ENCODE measurements at regions not wholly inside any gene's neighbourhood (a gene's known extent, or its start where the extent isn't known, plus 50 kb on each side); places are given as distances from the start of the nearest gene placed in this dataset.

GRCh38 chr2:34288016-34288415, 688.9 kb upstream of the FAM98A start:
- Histone ChIP-seq H3K9me3 (no peaks in the 10 kb centered on the region), H3K27me3 (replicated peaks; ENCODE audit: control insufficient read depth, insufficient read depth, low read length) (no peaks in the 10 kb centered on the region), H3K36me3 (ENCODE audit: control insufficient read depth, insufficient read depth, low read length) (no peaks in the 10 kb centered on the region), H3K4me1 (no peaks in the 10 kb centered on the region), H3K4me3 (ENCODE audit: low read depth, low read length) (no peak overlapping the region)
- no peaks in the 10 kb centered on the region for H3K36me3 Mint-ChIP-seq (ENCODE audit: insufficient read depth, unreplicated experiment)
- no peak for TF ChIP-seq CTCF (IDR thresholded peaks at IDR 0.05; ENCODE audit: insufficient read depth in 1 of 2, low read depth in 1 of 2, low read length in 1 of 2, severe bottlenecking in 1 of 2, unreplicated experiment in 1 of 2)
- H3K27me3 Mint-ChIP-seq (ENCODE audit: insufficient read depth, unreplicated experiment): peaks cover 7% of the 10 kb centered on the region
- H3K9me3 Mint-ChIP-seq (ENCODE audit: unreplicated experiment): peaks cover 11% of the 10 kb centered on the region
- POLR2A ChIA-PET: no interaction called here
- H3K4me3 Mint-ChIP-seq (ENCODE audit: unreplicated experiment): no peak overlapping the region
- no TSS peak for BruUV-seq (replicated peaks)
- no peak for DNase-seq
- no peak overlapping the region for H3K27ac Mint-ChIP-seq (ENCODE audit: unreplicated experiment)
- intact Hi-C loops (cut with micrococcal nuclease; ENCODE audit: unreplicated experiment): no loop called here
- no peaks in the 10 kb centered on the region for H3K4me1 Mint-ChIP-seq (ENCODE audit: low read depth, unreplicated experiment)
- CTCF ChIA-PET: no interaction called here

- no peaks in the 10 kb centered on the region for H3K9me3 ChIP-seq
- no peak overlapping the region for H3K4me3 ChIP-seq (ENCODE audit: low read depth, low read length)
- Mint-ChIP-seq H3K27me3 (ENCODE audit: insufficient read depth, unreplicated experiment) (peaks cover 6% of the 10 kb centered on the region), H3K36me3 (ENCODE audit: insufficient read depth, unreplicated experiment) (no peaks in the 10 kb centered on the region), H3K9me3 (ENCODE audit: unreplicated experiment) (no peaks in the 10 kb centered on the region), H3K4me3 (ENCODE audit: unreplicated experiment) (no peak overlapping the region), H3K27ac (ENCODE audit: unreplicated experiment) (no peak overlapping the region), H3K4me1 (ENCODE audit: low read depth, unreplicated experiment) (no peaks in the 10 kb centered on the region)
- intact Hi-C loops (cut with micrococcal nuclease; ENCODE audit: unreplicated experiment): no loop called here
- POLR2A ChIA-PET: no interaction called here
- CTCF ChIA-PET: no interaction called here
- no peak for TF ChIP-seq CTCF (IDR thresholded peaks at IDR 0.05; ENCODE audit: insufficient read depth in 1 of 2, low read depth in 1 of 2, low read length in 1 of 2, severe bottlenecking in 1 of 2, unreplicated experiment in 1 of 2)
- H3K4me1 ChIP-seq: no peaks in the 10 kb centered on the region
- H3K36me3 ChIP-seq (ENCODE audit: control insufficient read depth, insufficient read depth, low read length): no peaks in the 10 kb centered on the region
- no TSS peak for BruUV-seq (replicated peaks)
- DNase-seq: no peak
- H3K27me3 ChIP-seq (replicated peaks; ENCODE audit: control insufficient read depth, insufficient read depth, low read length): no peaks in the 10 kb centered on the region
Observed at GRCh38 chr2:34280606-34281005, 681.5 kb upstream of the FAM98A start.

- no peak for DNase-seq
- H3K9me3 ChIP-seq: no peaks in the 10 kb centered on the region; the same call in 1 of the 2 replicates
- ChIA-PET POLR2A (no interaction called here), CTCF (no interaction called here)
- Mint-ChIP-seq H3K4me1 (ENCODE audit: low read depth, unreplicated experiment) (no peaks in the 10 kb centered on the region), H3K4me3 (ENCODE audit: unreplicated experiment) (no peak overlapping the region), H3K27me3 (ENCODE audit: insufficient read depth, unreplicated experiment) (no peaks in the 10 kb centered on the region), H3K9me3 (ENCODE audit: unreplicated experiment) (peaks cover 3% of the 10 kb centered on the region), H3K36me3 (ENCODE audit: insufficient read depth, unreplicated experiment) (no peaks in the 10 kb centered on the region), H3K27ac (ENCODE audit: unreplicated experiment) (no peak overlapping the region)
- no peak for TF ChIP-seq CTCF (IDR thresholded peaks at IDR 0.05; ENCODE audit: insufficient read depth in 1 of 2, low read depth in 1 of 2, low read length in 1 of 2, severe bottlenecking in 1 of 2, unreplicated experiment in 1 of 2)
- no peaks in the 10 kb centered on the region for H3K4me1 ChIP-seq
- H3K27me3 ChIP-seq (replicated peaks; ENCODE audit: control insufficient read depth, insufficient read depth, low read length): no peaks in the 10 kb centered on the region
- intact Hi-C loops (cut with micrococcal nuclease; ENCODE audit: unreplicated experiment): no loop called here
- no TSS peak for BruUV-seq (replicated peaks)
- H3K4me3 ChIP-seq (ENCODE audit: low read depth, low read length): no peak overlapping the region
- H3K36me3 ChIP-seq (ENCODE audit: control insufficient read depth, insufficient read depth, low read length): no peaks in the 10 kb centered on the region
Observed at GRCh38 chr2:34266908-34267697, 668.0 kb upstream of the FAM98A start.

Data from Caco-2 (cell line).